ENCODE measurements at regions not wholly inside any gene's neighbourhood (a gene's known extent, or its start where the extent isn't known, plus 50 kb on each side); places are given as distances from the start of the nearest gene placed in this dataset.
A peak's percentile ranks its signal among the peaks of the same experiment; 100 is the strongest.

- DNase-seq (ENCODE audit: low read depth, low spot score), result no peak
Observed at GRCh38 chr17:15109608-15110007, 155.5 kb downstream of the PMP22 start.

- no peak for DNase-seq (ENCODE audit: low read depth, low spot score)
Observed at GRCh38 chr17:15108992-15109391, 156.1 kb downstream of the PMP22 start.

GRCh38 chr17:15106540-15106939, 158.6 kb downstream of the PMP22 start:
- DNase-seq (ENCODE audit: low read depth, low spot score), result peak; percentile 29

- no peak for DNase-seq (ENCODE audit: low read depth, low spot score)
Observed at GRCh38 chr17:15103785-15104184, 161.3 kb downstream of the PMP22 start.

GRCh38 chr17:15101175-15101574, 164.0 kb downstream of the PMP22 start:
- DNase-seq (ENCODE audit: low read depth, low spot score), result no peak

GRCh38 chr17:15096511-15096910, 168.6 kb downstream of the PMP22 start:
- no peak for DNase-seq (ENCODE audit: low read depth, low spot score)

- no peak for DNase-seq (ENCODE audit: low read depth, low spot score)
Observed at GRCh38 chr17:15095935-15096334, 169.2 kb downstream of the PMP22 start.

- DNase-seq (ENCODE audit: low read depth, low spot score), result peak; percentile 17
Observed at GRCh38 chr17:15092762-15093161, 172.4 kb downstream of the PMP22 start.

- no peak for DNase-seq (ENCODE audit: low read depth, low spot score)
Observed at GRCh38 chr17:15092261-15092660, 172.9 kb downstream of the PMP22 start.

GRCh38 chr17:15091825-15092224, 173.3 kb downstream of the PMP22 start:
- DNase-seq (ENCODE audit: low read depth, low spot score), result peak; percentile 7

GRCh38 chr17:15090533-15090932, 174.6 kb downstream of the PMP22 start:
- DNase-seq (ENCODE audit: low read depth, low spot score), result no peak

GRCh38 chr17:15087946-15088345, 177.2 kb downstream of the PMP22 start:
- no peak for DNase-seq (ENCODE audit: low read depth, low spot score)

- DNase-seq (ENCODE audit: low read depth, low spot score), result no peak
Observed at GRCh38 chr17:15086776-15087295, 178.3 kb downstream of the PMP22 start.

GRCh38 chr17:15085890-15086677, 179.0 kb downstream of the PMP22 start:
- DNase-seq (ENCODE audit: low read depth, low spot score), result no peak

GRCh38 chr17:15083225-15083624, 181.9 kb downstream of the PMP22 start:
- DNase-seq (ENCODE audit: low read depth, low spot score), result no peak

GRCh38 chr17:15081008-15081407, 184.1 kb downstream of the PMP22 start:
- DNase-seq (ENCODE audit: low read depth, low spot score), result no peak

GRCh38 chr17:15078570-15078969, 186.6 kb downstream of the PMP22 start:
- no peak for DNase-seq (ENCODE audit: low read depth, low spot score)

GRCh38 chr17:15076991-15077663, 188.0 kb downstream of the PMP22 start:
- no peak for DNase-seq (ENCODE audit: low read depth, low spot score)

- no peak for DNase-seq (ENCODE audit: low read depth, low spot score)
Observed at GRCh38 chr17:15051933-15052332, 213.2 kb downstream of the PMP22 start.

GRCh38 chr17:15049795-15050160, 215.3 kb downstream of the PMP22 start:
- DNase-seq (ENCODE audit: low read depth, low spot score), result no peak

- no peak for DNase-seq (ENCODE audit: low read depth, low spot score)
Observed at GRCh38 chr17:15048933-15049794, 216.0 kb downstream of the PMP22 start.

- no peak for DNase-seq (ENCODE audit: low read depth, low spot score)
Observed at GRCh38 chr17:15048381-15048780, 216.7 kb downstream of the PMP22 start.

Data from astrocyte of the hippocampus (primary cell).